HCT116 (cell line): ENCODE measurements at regions not wholly inside any gene's neighbourhood (a gene's known extent, or its start where the extent isn't known, plus 50 kb on each side); places are given as distances from the start of the nearest gene placed in this dataset.

Source experiments
- ATAC-seq: fragments of 200-7000 bp; cut with Tn5 transposase; 2 replicates; pipeline ENCODE4 v1.9.1; 2020; ENCODE audit warnings: mild to moderate bottlenecking, moderate library complexity
- BruUV-seq: library from RNA; stranded (reverse); fragments of 400-500 nt; replicated peaks from 2 replicates; lab custom pipeline; 2021; lab: Mats Ljungman, UMichigan
- CTCF ChIA-PET: fragments of 300-600 bp; sonication (Branson Sonifier 250); formaldehyde crosslinking; loops from one replicate; lab custom pipeline; 2021; ENCODE audit warnings: antibody characterized with exemption; lab: Charles Lee
- POLR2A ChIA-PET: fragments of 300-600, 350-600 bp; sonication (Branson Sonifier 250); formaldehyde crosslinking; loops from one replicate; lab custom pipeline; 2021; ENCODE audit warnings: antibody characterized with exemption; lab: Charles Lee
- RAD21 ChIA-PET, 2 experiments: fragments of 300-600 bp; sonication (Branson Sonifier 250); formaldehyde crosslinking; loops; one replicate each; lab custom pipeline; 2023; ENCODE audit warnings: low total read pairs in 2 of 2; ENCODE audit not compliant: uncharacterized antibody in 2 of 2, unreplicated experiment in 2 of 2, low non-redundant PET in 1 of 2; lab: Charles Lee
- DNase-seq: peaks from one replicate; pipeline ENCODE4 v3.0.0-alpha.2; 2010; ENCODE audit warnings: low read depth, low spot score
- H2AFZ ChIP-seq: fragments of 200-600 bp; shearing (Covaris generic), sonication (generic); 2 replicates; pipeline ENCODE4 v1.6.1; 2017; ENCODE audit warnings: low read depth, mixed run types, mixed read lengths, antibody characterized with exemption, low read length; ENCODE audit not compliant: poor library complexity, severe bottlenecking
- H3K27ac ChIP-seq: 2 replicates; pipeline ENCODE4 v1.5.1; 2012; ENCODE audit warnings: low read depth, low read length
- H3K27me3 ChIP-seq: fragments of 200-600 bp; sonication (generic); 2 replicates; pipeline ENCODE4 v1.6.1; 2016; ENCODE audit warnings: mixed run types, low read length, mixed read lengths; ENCODE audit not compliant: insufficient read depth
- H3K36me3 ChIP-seq, 2 experiments: fragments of 200-500 bp in 1 of 2; fragments of 200-600 bp in 1 of 2; sonication (Bioruptor generic) in 1 of 2; sonication (generic) in 1 of 2; 2 replicates each; pipeline versions ENCODE4 v1.5.1 to v1.6.1; 2014 to 2016; ENCODE audit warnings: low read length in 2 of 2, inconsistent platforms in 1 of 2, mixed read lengths in 1 of 2, mixed run types in 1 of 2; ENCODE audit not compliant: insufficient read depth in 2 of 2, control insufficient read depth in 1 of 2
- H3K4me1 ChIP-seq, 2 experiments: fragments of 200-600 bp in 1 of 2; sonication (generic) in 1 of 2; 2 replicates each; pipeline versions ENCODE4 v1.5.1 to v1.6.1; 2012 to 2017; ENCODE audit warnings: low read length in 2 of 2, inconsistent platforms in 1 of 2, mild to moderate bottlenecking in 1 of 2, mixed read lengths in 1 of 2, mixed run types in 1 of 2, moderate library complexity in 1 of 2; ENCODE audit not compliant: insufficient read depth in 2 of 2, control insufficient read depth in 1 of 2
- H3K4me2 ChIP-seq: fragments of 200-600 bp; sonication (generic); 2 replicates; pipeline ENCODE4 v1.6.1; 2017; ENCODE audit warnings: mixed run types, low read length, mixed read lengths
- H3K4me3 ChIP-seq, 2 experiments: fragments of 200-600 bp in 1 of 2; sonication (generic) in 1 of 2; replicated peaks in 1 of 2; 2 replicates each; pipeline ENCODE4 v1.5.1; 2011 to 2016; ENCODE audit warnings: low read length in 2 of 2, control low read depth in 1 of 2, low read depth in 1 of 2, mild to moderate bottlenecking in 1 of 2, mixed read lengths in 1 of 2, mixed run types in 1 of 2
- H3K79me2 ChIP-seq: fragments of 200-600 bp; sonication (generic); 2 replicates; pipeline ENCODE4 v1.6.1; 2017; ENCODE audit warnings: mild to moderate bottlenecking, mixed run types, low read length, moderate library complexity, mixed read lengths; ENCODE audit not compliant: insufficient read depth
- H3K9ac ChIP-seq: fragments of 200-600 bp; sonication (generic); 2 replicates; pipeline ENCODE4 v1.6.1; 2016; ENCODE audit warnings: low read length, mixed read lengths
- H3K9me2 ChIP-seq: fragments of 200-600 bp; sonication (generic), shearing (Covaris generic); 2 replicates; pipeline ENCODE4 v1.6.1; 2017; ENCODE audit warnings: mixed run types, mild to moderate bottlenecking, moderate library complexity; ENCODE audit not compliant: insufficient read depth
- H3K9me3 ChIP-seq, 2 experiments: fragments of 200-500 bp in 1 of 2; fragments of 200-600 bp in 1 of 2; sonication (Bioruptor generic) in 1 of 2; sonication (generic) in 1 of 2; 2 replicates each; pipeline ENCODE4 v1.6.1; 2014 to 2017; ENCODE audit warnings: low read length in 2 of 2, mixed read lengths in 2 of 2, inconsistent platforms in 1 of 2, low read depth in 1 of 2, mild to moderate bottlenecking in 1 of 2, mixed run types in 1 of 2, moderate library complexity in 1 of 2; ENCODE audit not compliant: control insufficient read depth in 1 of 2, insufficient read depth in 1 of 2
- H4K20me1 ChIP-seq: fragments of 200-600 bp; sonication (generic), shearing (Covaris generic); 2 replicates; pipeline ENCODE4 v1.6.1; 2017; ENCODE audit warnings: mixed run types, mild to moderate bottlenecking, moderate library complexity; ENCODE audit not compliant: insufficient read depth
- CEBPB ChIP-seq: IDR thresholded peaks from 2 replicates; pipeline ENCODE4 v1.6.1; 2012; ENCODE audit warnings: low read depth
- EGR1 ChIP-seq: IDR thresholded peaks from 2 replicates; pipeline ENCODE4 v1.6.1; 2012; ENCODE audit warnings: low read depth
- FOSL1 ChIP-seq: IDR thresholded peaks from 2 replicates; pipeline ENCODE4 v1.6.1; 2012; ENCODE audit warnings: low read depth
- POLR2A ChIP-seq: IDR thresholded peaks from 2 replicates; pipeline ENCODE4 v1.7.0; 2011; ENCODE audit warnings: borderline replicate concordance; ENCODE audit not compliant: insufficient read depth, insufficient read length; ENCODE audit errors: extremely low read depth
- POLR2AphosphoS5 ChIP-seq: IDR thresholded peaks from 2 replicates; pipeline ENCODE4 v1.6.1; 2011; ENCODE audit warnings: mild to moderate bottlenecking, low read depth, low read length, moderate library complexity
- SIN3A ChIP-seq: IDR thresholded peaks from 2 replicates; pipeline ENCODE4 v1.6.1; 2012; ENCODE audit warnings: low read depth
- SP1 ChIP-seq: IDR thresholded peaks from 2 replicates; pipeline ENCODE4 v1.6.1; 2012; ENCODE audit warnings: low read depth
- YY1 ChIP-seq: IDR thresholded peaks from 2 replicates; pipeline ENCODE4 v1.6.1; 2011; ENCODE audit warnings: low read length, low read depth, moderate library complexity, mild to moderate bottlenecking; ENCODE audit not compliant: insufficient replicate concordance; ENCODE audit errors: extremely low read depth
- ZFX ChIP-seq: fragments of 450-650 bp; IDR thresholded peaks from 2 replicates; pipeline ENCODE4 v1.6.1; 2017
- ZNF274 ChIP-seq: fragments of 200-500 bp; sonication (Bioruptor generic); IDR thresholded peaks from 2 replicates; pipeline ENCODE4 v1.6.1; 2014; ENCODE audit warnings: mild to moderate bottlenecking, low read depth, low read length, inconsistent platforms
- intact Hi-C: fragments of 100-400 bp; cut with micrococcal nuclease; formaldehyde crosslinking; loops from 2 replicates; pipeline ENCODE4 v1.10.0; 2022
- TF ChIP-seq, protein P1 (sequence below), 3 experiments: fragments of 200-600 bp in 1 of 3; sonication (generic) in 1 of 3; IDR thresholded peaks in 2 of 3; conservative IDR thresholded peaks in 1 of 3; 2 replicates each; pipeline ENCODE4 v1.5.1; 2012 to 2017; ENCODE audit warnings: low read depth in 2 of 3, low read length in 2 of 3, antibody characterized with exemption in 1 of 3, borderline replicate concordance in 1 of 3, control low read depth in 1 of 3, mild to moderate bottlenecking in 1 of 3, mixed read lengths in 1 of 3, mixed run types in 1 of 3, moderate library complexity in 1 of 3; ENCODE audit not compliant: insufficient read depth in 1 of 3
- TF ChIP-seq, protein P2 (sequence below): IDR thresholded peaks from 2 replicates; pipeline ENCODE4 v1.6.1; 2012; ENCODE audit warnings: low read depth

GRCh38 chr16:9363520-9363919 is 272.1 kb downstream of the HAPSTR1 start:
- Histone ChIP-seq H3K4me2 (no peak overlapping the region), H3K9me3 (no peaks in the 10 kb centered on the region), H3K4me3 (no peak overlapping the region), H3K27me3 (no peaks in the 10 kb centered on the region), H3K36me3 (no peaks in the 10 kb centered on the region), H3K79me2 (no peaks in the 10 kb centered on the region), H3K4me1 (no peaks in the 10 kb centered on the region), H2AFZ (no peak overlapping the region), H3K9ac (no peak overlapping the region), H3K27ac (no peak overlapping the region), H3K9me2 (no peaks in the 10 kb centered on the region), H4K20me1 (no peaks in the 10 kb centered on the region)
- DNase-seq, result no peak
- ChIA-PET RAD21 (no interaction called here), CTCF (no interaction called here), POLR2A (interaction anchor here (0.6 kb wide), 1 partner anchor 9 kb away, joined by 3 read pairs; no protein-coding TSS in a partner anchor)
- no TSS peak for BruUV-seq
- ATAC-seq, result no peak
- intact Hi-C loops, result no loop called here
- TF ChIP-seq EGR1 (no peak), ZFX (no peak), CEBPB (no peak), FOSL1 (no peak), SIN3A (no peak), POLR2A (no peak), SP1 (no peak), YY1 (no peak), ZNF274 (no peak), POLR2AphosphoS5 (no peak)
- TF ChIP-seq, protein P1, sequence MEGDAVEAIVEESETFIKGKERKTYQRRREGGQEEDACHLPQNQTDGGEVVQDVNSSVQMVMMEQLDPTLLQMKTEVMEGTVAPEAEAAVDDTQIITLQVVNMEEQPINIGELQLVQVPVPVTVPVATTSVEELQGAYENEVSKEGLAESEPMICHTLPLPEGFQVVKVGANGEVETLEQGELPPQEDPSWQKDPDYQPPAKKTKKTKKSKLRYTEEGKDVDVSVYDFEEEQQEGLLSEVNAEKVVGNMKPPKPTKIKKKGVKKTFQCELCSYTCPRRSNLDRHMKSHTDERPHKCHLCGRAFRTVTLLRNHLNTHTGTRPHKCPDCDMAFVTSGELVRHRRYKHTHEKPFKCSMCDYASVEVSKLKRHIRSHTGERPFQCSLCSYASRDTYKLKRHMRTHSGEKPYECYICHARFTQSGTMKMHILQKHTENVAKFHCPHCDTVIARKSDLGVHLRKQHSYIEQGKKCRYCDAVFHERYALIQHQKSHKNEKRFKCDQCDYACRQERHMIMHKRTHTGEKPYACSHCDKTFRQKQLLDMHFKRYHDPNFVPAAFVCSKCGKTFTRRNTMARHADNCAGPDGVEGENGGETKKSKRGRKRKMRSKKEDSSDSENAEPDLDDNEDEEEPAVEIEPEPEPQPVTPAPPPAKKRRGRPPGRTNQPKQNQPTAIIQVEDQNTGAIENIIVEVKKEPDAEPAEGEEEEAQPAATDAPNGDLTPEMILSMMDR (IDR thresholded peaks at IDR 0.05 in 2 of 3, conservative IDR thresholded peaks at IDR 0.05 in 1 of 3; ENCODE audit: borderline replicate concordance in 1 of 3, insufficient read depth in 1 of 3, low read depth in 2 of 3, low read length in 2 of 3), result no peak
- TF ChIP-seq, protein P2, sequence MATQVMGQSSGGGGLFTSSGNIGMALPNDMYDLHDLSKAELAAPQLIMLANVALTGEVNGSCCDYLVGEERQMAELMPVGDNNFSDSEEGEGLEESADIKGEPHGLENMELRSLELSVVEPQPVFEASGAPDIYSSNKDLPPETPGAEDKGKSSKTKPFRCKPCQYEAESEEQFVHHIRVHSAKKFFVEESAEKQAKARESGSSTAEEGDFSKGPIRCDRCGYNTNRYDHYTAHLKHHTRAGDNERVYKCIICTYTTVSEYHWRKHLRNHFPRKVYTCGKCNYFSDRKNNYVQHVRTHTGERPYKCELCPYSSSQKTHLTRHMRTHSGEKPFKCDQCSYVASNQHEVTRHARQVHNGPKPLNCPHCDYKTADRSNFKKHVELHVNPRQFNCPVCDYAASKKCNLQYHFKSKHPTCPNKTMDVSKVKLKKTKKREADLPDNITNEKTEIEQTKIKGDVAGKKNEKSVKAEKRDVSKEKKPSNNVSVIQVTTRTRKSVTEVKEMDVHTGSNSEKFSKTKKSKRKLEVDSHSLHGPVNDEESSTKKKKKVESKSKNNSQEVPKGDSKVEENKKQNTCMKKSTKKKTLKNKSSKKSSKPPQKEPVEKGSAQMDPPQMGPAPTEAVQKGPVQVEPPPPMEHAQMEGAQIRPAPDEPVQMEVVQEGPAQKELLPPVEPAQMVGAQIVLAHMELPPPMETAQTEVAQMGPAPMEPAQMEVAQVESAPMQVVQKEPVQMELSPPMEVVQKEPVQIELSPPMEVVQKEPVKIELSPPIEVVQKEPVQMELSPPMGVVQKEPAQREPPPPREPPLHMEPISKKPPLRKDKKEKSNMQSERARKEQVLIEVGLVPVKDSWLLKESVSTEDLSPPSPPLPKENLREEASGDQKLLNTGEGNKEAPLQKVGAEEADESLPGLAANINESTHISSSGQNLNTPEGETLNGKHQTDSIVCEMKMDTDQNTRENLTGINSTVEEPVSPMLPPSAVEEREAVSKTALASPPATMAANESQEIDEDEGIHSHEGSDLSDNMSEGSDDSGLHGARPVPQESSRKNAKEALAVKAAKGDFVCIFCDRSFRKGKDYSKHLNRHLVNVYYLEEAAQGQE, result no peak
